Left forelimb (tissue), 1 donor: ENCODE measurements at regions not wholly inside any gene's neighbourhood (a gene's known extent, or its start where the extent isn't known, plus 50 kb on each side); places are given as distances from the start of the nearest gene placed in this dataset.

ENCODE experiments used
- DNase-seq: peaks from one replicate; pipeline ENCODE4 v3.0.0-alpha.2; 2018; ENCODE audit warnings: low spot score

GRCh38 chr2:104766683-104767082 lies 87.2 kb upstream of the POU3F3 start:
- DNase-seq: no peak

GRCh38 chr2:104768694-104769093 lies 85.2 kb upstream of the POU3F3 start:
- DNase-seq: no peak

- DNase-seq: no peak
These were observed 84.8 kb upstream of the POU3F3 start for GRCh38 chr2:104769096-104769495.

GRCh38 chr2:104772996-104773395 lies 80.9 kb upstream of the POU3F3 start:
- no peak for DNase-seq

- DNase-seq: no peak
These were observed 79.3 kb upstream of the POU3F3 start for GRCh38 chr2:104774631-104775030.

GRCh38 chr2:104777721-104778120 lies 76.2 kb upstream of the POU3F3 start:
- DNase-seq: no peak

- no peak for DNase-seq
These were observed 72.8 kb upstream of the POU3F3 start for GRCh38 chr2:104781151-104781550.

- DNase-seq: no peak
These were observed 69.7 kb upstream of the POU3F3 start for GRCh38 chr2:104784264-104784663.

- no peak for DNase-seq
These were observed 67.7 kb upstream of the POU3F3 start for GRCh38 chr2:104786204-104786603.

- no peak for DNase-seq
These were observed 67.1 kb upstream of the POU3F3 start for GRCh38 chr2:104786821-104787220.

GRCh38 chr2:104787298-104788065 lies 66.4 kb upstream of the POU3F3 start:
- DNase-seq: no peak

GRCh38 chr2:104788742-104789455 lies 65.0 kb upstream of the POU3F3 start:
- no peak for DNase-seq

GRCh38 chr2:104790100-104790811 lies 63.7 kb upstream of the POU3F3 start:
- no peak for DNase-seq

GRCh38 chr2:104790901-104791495 lies 62.9 kb upstream of the POU3F3 start:
- no peak for DNase-seq

- DNase-seq: no peak
These were observed 59.9 kb upstream of the POU3F3 start for GRCh38 chr2:104793966-104794365.

GRCh38 chr2:104794441-104794840 lies 59.5 kb upstream of the POU3F3 start:
- DNase-seq: no peak
